ENCODE measurements at regions not wholly inside any gene's neighbourhood (a gene's known extent, or its start where the extent isn't known, plus 50 kb on each side); places are given as distances from the start of the nearest gene placed in this dataset.

DNA sequence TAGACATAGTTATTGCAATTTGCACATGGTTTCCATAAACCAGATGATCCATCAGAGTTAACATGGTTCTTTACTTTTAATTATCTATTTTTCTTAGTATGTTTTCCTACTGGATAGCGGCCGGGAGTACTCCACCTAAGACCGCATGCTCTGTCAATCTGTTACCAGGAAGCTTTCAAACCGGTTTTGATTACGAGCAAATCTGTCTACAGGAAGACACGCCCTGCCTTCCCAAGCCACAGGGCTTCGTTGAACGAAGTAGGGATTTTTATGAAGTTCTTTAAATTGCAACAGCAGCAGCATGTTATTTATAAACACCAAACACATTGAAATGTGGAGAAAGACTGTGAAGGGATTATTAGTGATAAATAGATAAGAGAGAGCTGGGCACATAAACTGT, 283.3 kb upstream of the ROBO2 start:
- TF ChIP-seq, protein P1, sequence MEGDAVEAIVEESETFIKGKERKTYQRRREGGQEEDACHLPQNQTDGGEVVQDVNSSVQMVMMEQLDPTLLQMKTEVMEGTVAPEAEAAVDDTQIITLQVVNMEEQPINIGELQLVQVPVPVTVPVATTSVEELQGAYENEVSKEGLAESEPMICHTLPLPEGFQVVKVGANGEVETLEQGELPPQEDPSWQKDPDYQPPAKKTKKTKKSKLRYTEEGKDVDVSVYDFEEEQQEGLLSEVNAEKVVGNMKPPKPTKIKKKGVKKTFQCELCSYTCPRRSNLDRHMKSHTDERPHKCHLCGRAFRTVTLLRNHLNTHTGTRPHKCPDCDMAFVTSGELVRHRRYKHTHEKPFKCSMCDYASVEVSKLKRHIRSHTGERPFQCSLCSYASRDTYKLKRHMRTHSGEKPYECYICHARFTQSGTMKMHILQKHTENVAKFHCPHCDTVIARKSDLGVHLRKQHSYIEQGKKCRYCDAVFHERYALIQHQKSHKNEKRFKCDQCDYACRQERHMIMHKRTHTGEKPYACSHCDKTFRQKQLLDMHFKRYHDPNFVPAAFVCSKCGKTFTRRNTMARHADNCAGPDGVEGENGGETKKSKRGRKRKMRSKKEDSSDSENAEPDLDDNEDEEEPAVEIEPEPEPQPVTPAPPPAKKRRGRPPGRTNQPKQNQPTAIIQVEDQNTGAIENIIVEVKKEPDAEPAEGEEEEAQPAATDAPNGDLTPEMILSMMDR (IDR thresholded peaks at IDR 0.05; ENCODE audit: insufficient read depth, low read length): no peak
- no peak overlapping the region for H3K4me3 ChIP-seq (ENCODE audit: low read depth, low read length)
- no peak for DNase-seq (ENCODE audit: low read depth)

DNA sequence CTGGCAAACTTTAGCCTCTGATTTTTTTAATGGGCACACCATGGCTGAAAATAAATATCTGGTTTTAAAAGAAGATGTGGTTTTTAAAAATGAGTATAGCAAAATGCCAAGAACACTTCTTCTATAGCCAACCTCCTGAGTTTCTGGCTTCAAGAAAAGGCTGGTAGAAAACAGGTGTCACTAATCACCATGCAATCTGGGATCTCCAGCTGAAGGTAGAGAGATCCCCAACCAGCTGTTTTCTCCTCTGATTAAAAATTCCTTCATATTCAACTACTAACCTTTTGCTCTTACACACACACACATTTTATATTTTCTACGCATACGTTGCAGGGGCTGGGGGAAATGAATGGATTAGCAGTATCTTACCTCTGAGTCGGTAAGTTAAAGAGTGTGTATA, 279.6 kb upstream of the ROBO2 start:
- no peak overlapping the region for H3K4me3 ChIP-seq (ENCODE audit: low read depth, low read length)
- no peak for DNase-seq (ENCODE audit: low read depth)
- TF ChIP-seq, protein P1 (IDR thresholded peaks at IDR 0.05; ENCODE audit: insufficient read depth, low read length): no peak

DNA sequence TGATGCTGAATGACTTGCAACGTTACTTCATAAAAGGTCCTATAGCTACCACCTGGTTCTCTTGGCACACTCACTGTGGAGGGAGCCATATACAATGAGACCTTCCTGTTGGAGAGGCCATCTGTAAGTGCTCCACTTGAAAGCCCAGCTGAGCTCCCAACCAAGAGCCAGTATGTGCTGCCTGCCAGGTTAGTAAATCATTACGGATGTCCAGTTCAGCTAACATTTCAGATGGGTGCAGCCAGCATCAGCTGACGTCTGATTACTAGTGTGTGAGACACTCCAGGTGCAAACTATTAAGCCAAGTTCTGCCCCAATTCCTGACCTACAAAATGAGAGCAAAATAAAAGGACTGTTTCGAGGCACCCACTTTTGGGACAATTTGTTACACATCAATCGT, 274.4 kb upstream of the ROBO2 start:
- no peak for DNase-seq (ENCODE audit: low read depth)

DNA sequence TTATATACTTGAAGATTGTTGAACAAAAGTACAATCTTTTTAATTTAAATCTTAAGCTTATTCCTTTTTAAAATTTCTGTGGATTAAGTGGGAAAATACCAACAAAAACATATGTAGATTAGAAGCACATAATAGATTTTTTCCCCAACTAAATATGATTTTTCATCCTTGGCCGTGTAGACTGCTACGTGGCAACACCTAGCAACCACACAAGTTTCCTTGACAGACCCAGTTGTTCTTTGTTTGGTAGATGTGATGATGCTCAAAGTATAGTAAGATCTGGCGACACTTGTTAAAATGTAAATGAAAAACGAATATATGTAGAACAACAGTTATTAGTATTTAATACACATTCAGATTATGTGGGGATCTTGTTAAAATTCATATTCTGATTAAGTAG, 271.0 kb upstream of the ROBO2 start:
- no peak for DNase-seq (ENCODE audit: low read depth)
- TF ChIP-seq, protein P1 (IDR thresholded peaks at IDR 0.05; ENCODE audit: insufficient read depth, low read length): no peak
- H3K4me3 ChIP-seq (ENCODE audit: low read depth, low read length): no peak overlapping the region

More for the DNA sequence above, 274.4 kb upstream of the ROBO2 start:
- no peak overlapping the region for H3K4me3 ChIP-seq (ENCODE audit: low read depth, low read length)
- TF ChIP-seq, protein P1 (IDR thresholded peaks at IDR 0.05; ENCODE audit: insufficient read depth, low read length): no peak

DNA sequence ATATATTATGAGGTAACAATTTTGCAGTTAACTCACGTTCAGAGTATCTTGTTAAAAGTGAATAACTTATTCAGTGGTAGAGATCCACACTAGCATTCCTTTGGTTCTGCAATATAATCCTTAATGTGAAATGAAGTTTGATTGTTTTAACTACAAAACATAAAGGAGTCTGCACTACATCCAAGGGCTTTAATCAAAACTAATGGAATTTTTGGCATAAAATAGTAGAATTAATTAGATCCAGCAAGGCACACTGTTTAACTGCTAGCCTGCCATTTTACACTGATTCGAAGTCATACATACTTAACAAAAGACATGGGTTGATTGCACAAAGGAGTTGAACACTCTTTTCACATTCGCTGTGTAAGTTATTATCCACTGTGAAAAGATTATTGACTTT, 263.0 kb upstream of the ROBO2 start:
- no peak overlapping the region for H3K4me3 ChIP-seq (ENCODE audit: low read depth, low read length)
- TF ChIP-seq, protein P1 (IDR thresholded peaks at IDR 0.05; ENCODE audit: insufficient read depth, low read length): no peak
- no peak for DNase-seq (ENCODE audit: low read depth)

DNA sequence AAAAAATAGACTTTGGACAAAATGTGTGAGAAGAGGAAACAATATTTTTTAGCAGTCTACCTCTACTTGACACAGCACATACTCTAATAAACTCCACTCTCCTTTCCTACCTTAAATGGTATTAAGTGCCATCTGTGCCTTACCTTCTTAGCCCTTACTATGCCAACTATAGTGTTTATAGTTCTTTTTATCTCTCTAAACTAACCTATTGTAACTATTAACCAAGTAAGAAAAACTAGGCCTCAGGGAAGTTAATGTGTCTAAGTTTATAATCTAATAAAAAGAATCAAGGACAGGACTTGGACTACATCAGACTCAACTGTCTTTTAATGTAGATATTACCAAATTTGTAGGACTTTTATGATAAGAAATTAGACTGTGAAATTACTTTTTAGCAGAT, 251.7 kb upstream of the ROBO2 start:
- TF ChIP-seq, protein P1 (IDR thresholded peaks at IDR 0.05; ENCODE audit: insufficient read depth, low read length): no peak
- no peak for DNase-seq (ENCODE audit: low read depth)
- no peak overlapping the region for H3K4me3 ChIP-seq (ENCODE audit: low read depth, low read length)

DNA sequence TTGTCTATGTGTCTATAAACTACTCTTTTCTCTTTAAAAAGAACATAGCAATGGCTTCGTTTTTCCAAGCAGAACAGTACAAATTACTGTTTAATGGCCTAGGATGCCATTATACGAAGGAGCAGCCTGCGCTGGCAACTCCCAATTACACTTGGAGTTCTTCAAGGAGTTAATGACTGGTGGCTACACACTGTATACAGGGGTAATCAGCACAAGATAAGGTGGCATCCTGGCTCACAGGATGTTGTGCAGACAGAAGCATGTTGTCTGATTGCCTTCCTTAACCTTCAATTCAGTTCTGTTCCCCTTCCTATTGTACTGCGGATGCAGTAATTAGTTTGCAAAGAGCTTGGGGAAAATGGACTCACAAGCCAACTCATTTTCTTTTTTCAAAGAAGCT, 250.7 kb upstream of the ROBO2 start:
- TF ChIP-seq, protein P1 (IDR thresholded peaks at IDR 0.05; ENCODE audit: insufficient read depth, low read length): no peak
- no peak for DNase-seq (ENCODE audit: low read depth)
- no peak overlapping the region for H3K4me3 ChIP-seq (ENCODE audit: low read depth, low read length)

Data from fibroblast of the aortic adventitia (primary cell).